ENCODE measurements at regions not wholly inside any gene's neighbourhood (a gene's known extent, or its start where the extent isn't known, plus 50 kb on each side); places are given as distances from the start of the nearest gene placed in this dataset.

GRCh38 chr15:91473894-91474545 lies 374.0 kb downstream of the SV2B start:
- no peak for DNase-seq (ENCODE audit: low read depth)

GRCh38 chr15:91476861-91477260 lies 376.6 kb upstream of the SLCO3A1 start:
- DNase-seq (ENCODE audit: low read depth), result no peak

GRCh38 chr15:91478717-91479191 lies 374.8 kb upstream of the SLCO3A1 start:
- no peak for DNase-seq (ENCODE audit: low read depth)

GRCh38 chr15:91480426-91480825 lies 373.1 kb upstream of the SLCO3A1 start:
- DNase-seq (ENCODE audit: low read depth), result no peak

- DNase-seq (ENCODE audit: low read depth), result no peak
These were observed 370.7 kb upstream of the SLCO3A1 start for GRCh38 chr15:91482799-91483198.

GRCh38 chr15:91484141-91484540 lies 369.4 kb upstream of the SLCO3A1 start:
- DNase-seq (ENCODE audit: low read depth), result no peak

- no peak for DNase-seq (ENCODE audit: low read depth)
These were observed 365.1 kb upstream of the SLCO3A1 start for GRCh38 chr15:91488452-91488851.

GRCh38 chr15:91490211-91490610 lies 363.3 kb upstream of the SLCO3A1 start:
- DNase-seq (ENCODE audit: low read depth), result no peak

GRCh38 chr15:91491101-91491950 lies 362.2 kb upstream of the SLCO3A1 start:
- no peak for DNase-seq (ENCODE audit: low read depth)

- no peak for DNase-seq (ENCODE audit: low read depth)
These were observed 356.5 kb upstream of the SLCO3A1 start for GRCh38 chr15:91496754-91497691.

GRCh38 chr15:91498046-91498748 lies 355.3 kb upstream of the SLCO3A1 start:
- DNase-seq (ENCODE audit: low read depth), result no peak

GRCh38 chr15:91498749-91499062 lies 354.8 kb upstream of the SLCO3A1 start:
- no peak for DNase-seq (ENCODE audit: low read depth)

GRCh38 chr15:91499774-91500383 lies 353.6 kb upstream of the SLCO3A1 start:
- no peak for DNase-seq (ENCODE audit: low read depth)

GRCh38 chr15:91508633-91509032 lies 344.9 kb upstream of the SLCO3A1 start:
- DNase-seq (ENCODE audit: low read depth), result no peak

- no peak for DNase-seq (ENCODE audit: low read depth)
These were observed 339.4 kb upstream of the SLCO3A1 start for GRCh38 chr15:91514147-91514546.

GRCh38 chr15:91515188-91515754 lies 338.2 kb upstream of the SLCO3A1 start:
- no peak for DNase-seq (ENCODE audit: low read depth)

- DNase-seq (ENCODE audit: low read depth), result no peak
These were observed 336.6 kb upstream of the SLCO3A1 start for GRCh38 chr15:91516866-91517265.

GRCh38 chr15:91517491-91518200 lies 335.9 kb upstream of the SLCO3A1 start:
- no peak for DNase-seq (ENCODE audit: low read depth)

GRCh38 chr15:91520850-91521249 lies 332.7 kb upstream of the SLCO3A1 start:
- no peak for DNase-seq (ENCODE audit: low read depth)

GRCh38 chr15:91521548-91521947 lies 332.0 kb upstream of the SLCO3A1 start:
- no peak for DNase-seq (ENCODE audit: low read depth)
